Colonic mucosa (tissue), 4 donors: ENCODE measurements at regions not wholly inside any gene's neighbourhood (a gene's known extent, or its start where the extent isn't known, plus 50 kb on each side); places are given as distances from the start of the nearest gene placed in this dataset.

Source experiments
- DNase-seq: peaks from one replicate; pipeline ENCODE4 v3.0.0-alpha.2; 2020
- H3K27ac ChIP-seq: fragments of 200-600 bp; one replicate; pipeline ENCODE4 v1.8.0; 2021
- H3K27me3 ChIP-seq: fragments of 200-600 bp; one replicate; pipeline ENCODE4 v1.8.0; 2021
- H3K36me3 ChIP-seq: fragments of 200-600 bp; one replicate; pipeline ENCODE4 v1.8.0; 2021
- H3K4me1 ChIP-seq: fragments of 200-600 bp; one replicate; pipeline ENCODE4 v1.8.0; 2021; ENCODE audit warnings: mild to moderate bottlenecking
- H3K4me3 ChIP-seq: fragments of 200-600 bp; one replicate; pipeline ENCODE4 v1.8.0; 2021
- H3K9ac ChIP-seq, 2 donors: one replicate each; pipeline ENCODE4 v1.7.0; 2013; ENCODE audit warnings: control low read depth in 2 of 2, low read depth in 2 of 2, low read length in 2 of 2
- H3K9me3 ChIP-seq: fragments of 200-600 bp; one replicate; pipeline ENCODE4 v1.8.0; 2021
- CTCF ChIP-seq: fragments of 200-600 bp; IDR thresholded peaks from one replicate; pipeline ENCODE4 v1.8.0; 2022; ENCODE audit warnings: antibody characterized with exemption, mild to moderate bottlenecking
- intact Hi-C: fragments of 100-400 bp; cut with DNase I; formaldehyde crosslinking; loops from one replicate; pipeline ENCODE4 v1.14.1; 2022
- donor health status: healthy.
- donor health status: DM: no; HTN: no; CAD: no.
- donor health status: DM: no; HTN: no; CAD: no.

DNA sequence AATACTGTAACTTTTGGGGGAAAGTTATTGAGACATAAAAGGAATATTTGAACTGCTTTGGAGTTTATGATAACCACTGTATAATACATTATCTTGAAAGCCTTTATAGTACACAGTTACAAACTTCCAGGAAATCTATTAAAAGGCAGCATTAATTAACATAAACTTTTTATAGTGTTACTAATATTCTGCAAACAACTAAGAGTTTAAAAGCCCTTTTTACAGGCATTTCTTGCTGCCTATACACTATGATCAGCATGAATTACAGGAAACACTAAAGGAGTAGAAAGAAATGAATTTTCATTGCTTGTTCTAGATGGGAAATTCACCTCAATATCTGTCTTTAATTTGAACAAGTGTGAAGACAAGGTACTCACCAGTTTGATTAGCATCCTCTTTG lies 252.3 kb upstream of the ZFP64 start:
- H3K4me3 ChIP-seq, result no peak overlapping the region
- intact Hi-C loops, result no loop called here
- no peak for DNase-seq
- no peaks in the 10 kb centered on the region for H3K9me3 ChIP-seq
- H3K9ac ChIP-seq, result no peak overlapping the region
- no peak for TF ChIP-seq CTCF
- no peaks in the 10 kb centered on the region for H3K4me1 ChIP-seq
- no peak overlapping the region for H3K27ac ChIP-seq
- no peaks in the 10 kb centered on the region for H3K36me3 ChIP-seq
- no peaks in the 10 kb centered on the region for H3K27me3 ChIP-seq

- Histone ChIP-seq H3K4me1 (no peaks in the 10 kb centered on the region), H3K27ac (no peak overlapping the region), H3K9ac (no peak overlapping the region), H3K9me3 (no peaks in the 10 kb centered on the region), H3K36me3 (no peaks in the 10 kb centered on the region), H3K27me3 (no peaks in the 10 kb centered on the region), H3K4me3 (no peak overlapping the region)
- DNase-seq, result no peak
- intact Hi-C loops, result no loop called here
- TF ChIP-seq CTCF, result no peak
Observed at GRCh38 chr20:52441710-52442109, 250.1 kb upstream of the ZFP64 start.

DNA sequence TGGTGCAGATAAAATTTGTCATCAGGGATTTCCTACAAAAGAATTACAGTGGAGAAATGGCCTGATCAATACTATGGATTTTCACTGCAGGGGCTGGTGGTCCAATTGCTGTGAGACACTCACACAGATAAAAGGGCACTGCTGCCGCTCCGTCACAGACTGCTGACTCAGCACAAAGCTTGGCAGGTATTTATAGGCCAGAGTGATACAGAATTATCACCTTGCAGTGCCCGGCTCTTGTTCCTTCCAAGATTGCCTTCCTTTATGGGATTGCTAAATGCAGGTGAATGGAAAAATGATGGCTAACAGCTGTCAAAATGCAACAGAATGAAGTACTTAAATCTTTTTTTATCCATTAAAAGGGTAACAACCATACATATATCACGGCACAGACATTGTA lies 247.8 kb upstream of the ZFP64 start:
- H3K4me3 ChIP-seq, result no peak overlapping the region
- no peak for TF ChIP-seq CTCF
- no peaks in the 10 kb centered on the region for H3K36me3 ChIP-seq
- H3K9ac ChIP-seq, result no peak overlapping the region
- intact Hi-C loops, result no loop called here
- no peaks in the 10 kb centered on the region for H3K27me3 ChIP-seq
- no peaks in the 10 kb centered on the region for H3K9me3 ChIP-seq
- DNase-seq, result no peak
- H3K27ac ChIP-seq, result no peak overlapping the region
- no peaks in the 10 kb centered on the region for H3K4me1 ChIP-seq

- TF ChIP-seq CTCF, result no peak
- intact Hi-C loops, result no loop called here
- no peak overlapping the region for H3K27ac ChIP-seq
- H3K9me3 ChIP-seq, result no peaks in the 10 kb centered on the region
- H3K4me1 ChIP-seq, result no peaks in the 10 kb centered on the region
- no peak for DNase-seq
- H3K9ac ChIP-seq, result no peak overlapping the region
- no peaks in the 10 kb centered on the region for H3K36me3 ChIP-seq
- no peak overlapping the region for H3K4me3 ChIP-seq
- no peaks in the 10 kb centered on the region for H3K27me3 ChIP-seq
Observed at GRCh38 chr20:52438326-52438963, 246.9 kb upstream of the ZFP64 start.

DNA sequence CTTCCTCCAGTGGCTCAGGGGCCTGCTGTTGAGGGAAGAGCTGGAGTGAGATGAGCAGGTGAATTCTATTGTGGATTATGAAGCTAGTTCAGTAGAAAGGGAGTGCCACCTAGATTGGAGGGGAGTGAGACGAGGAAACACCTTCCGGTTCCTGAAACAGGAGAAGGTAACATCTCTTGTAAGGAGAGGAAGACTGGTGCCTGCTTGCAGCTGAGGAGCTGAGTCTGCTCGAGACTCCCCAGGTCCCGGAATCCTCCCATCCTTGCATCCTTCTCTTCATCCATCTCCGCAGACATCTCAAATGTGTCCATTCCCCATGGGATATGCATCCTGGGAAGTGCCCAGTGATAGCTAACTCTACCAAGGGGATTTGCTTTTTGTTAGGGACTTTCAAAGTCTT lies 242.9 kb upstream of the ZFP64 start:
- no peaks in the 10 kb centered on the region for H3K36me3 ChIP-seq
- no peaks in the 10 kb centered on the region for H3K27me3 ChIP-seq
- no peak overlapping the region for H3K27ac ChIP-seq
- DNase-seq, result no peak
- intact Hi-C loops, result no loop called here
- no peaks in the 10 kb centered on the region for H3K9me3 ChIP-seq
- no peak for TF ChIP-seq CTCF
- H3K4me3 ChIP-seq, result no peak overlapping the region
- H3K4me1 ChIP-seq, result no peaks in the 10 kb centered on the region
- no peak overlapping the region for H3K9ac ChIP-seq
